ENCODE measurements at regions not wholly inside any gene's neighbourhood (a gene's known extent, or its start where the extent isn't known, plus 50 kb on each side); places are given as distances from the start of the nearest gene placed in this dataset.

GRCh38 chr7:26479581-26479980, 187.9 kb downstream of the SNX10 start:
- TF ChIP-seq CTCF (IDR thresholded peaks at IDR 0.05) = no peak
- no peak for TF ChIP-seq POLR2A (IDR thresholded peaks at IDR 0.05)
- TF ChIP-seq POLR2AphosphoS5 (IDR thresholded peaks at IDR 0.05) = no peak

Data from prostate gland (tissue), 2 donors.